Testis (tissue), 2 donors: ENCODE measurements at regions not wholly inside any gene's neighbourhood (a gene's known extent, or its start where the extent isn't known, plus 50 kb on each side); places are given as distances from the start of the nearest gene placed in this dataset.

Experiments used
- CTCF ChIP-seq, 3 experiments: fragments of 450-650 bp in 2 of 3; fragments of 200-600 bp in 1 of 3; sonication (generic) in 1 of 3; IDR thresholded peaks; one replicate each; pipeline ENCODE4 v1.5.1; 2016 to 2019; ENCODE audit warnings: antibody characterized with exemption in 3 of 3, mild to moderate bottlenecking in 2 of 3, moderate library complexity in 1 of 3
- POLR2A ChIP-seq: fragments of 450-650 bp; IDR thresholded peaks from one replicate; pipeline ENCODE4 v1.6.1; 2017; ENCODE audit warnings: antibody characterized with exemption, mild to moderate bottlenecking, moderate library complexity

- TF ChIP-seq CTCF (IDR thresholded peaks at IDR 0.05), result no peak
- no peak for TF ChIP-seq POLR2A
Measured at GRCh38 chr3:198112031-198112430, 152.0 kb downstream of the LMLN start.
